GM13976 (cell line): ENCODE measurements at regions not wholly inside any gene's neighbourhood (a gene's known extent, or its start where the extent isn't known, plus 50 kb on each side); places are given as distances from the start of the nearest gene placed in this dataset.
"Not testable (repeated sequence)": the region's sequence is repeated elsewhere in the genome, so short reads cannot be mapped to it uniquely, and the experiment has no call there.

Source experiments
- DNase-seq: peaks from one replicate; pipeline ENCODE4 v3.0.0; 2012; ENCODE audit warnings: low spot score
- in situ Hi-C: fragments of 300-500 bp; cut with MboI; formaldehyde crosslinking; loops from one replicate; pipeline ENCODE4 v1.12.0; 2022; ENCODE audit warnings: low sequenced_read_pairs, mixed read lengths, inconsistent platforms; ENCODE audit not compliant: unreplicated experiment
- TF ChIP-seq, protein P1 (sequence below): IDR thresholded peaks from 2 replicates; pipeline ENCODE4 v1.5.1; 2012; ENCODE audit warnings: borderline replicate concordance, mild to moderate bottlenecking; ENCODE audit not compliant: insufficient read depth; ENCODE audit errors: extremely low read depth, missing control alignments, control extremely low read depth

- no peak for DNase-seq
- in situ Hi-C loops, result no loop called here
These were observed 202.3 kb upstream of the GALNT2 start for GRCh38 chr1:229864686-229865230.

DNA sequence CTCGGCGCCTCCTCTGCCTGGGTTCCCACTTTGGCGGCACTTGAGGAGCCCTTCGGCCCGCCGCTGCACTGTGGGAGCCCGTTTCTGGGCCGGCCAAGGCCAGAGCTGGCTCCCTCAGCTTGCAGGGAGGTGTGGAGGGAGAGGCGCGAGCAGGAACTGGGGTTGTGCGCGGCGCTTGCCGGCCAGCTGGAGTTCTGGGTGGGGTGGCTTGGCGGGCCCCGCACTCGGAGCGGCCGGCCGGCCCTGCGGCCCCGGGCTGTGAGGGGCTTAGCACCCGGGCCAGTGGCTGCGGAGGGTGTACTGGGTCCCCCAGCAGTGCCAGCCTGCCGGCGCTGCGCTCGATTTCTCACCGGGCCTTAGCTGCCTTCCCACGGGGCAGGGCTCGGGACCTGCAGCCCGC lies 201.7 kb upstream of the GALNT2 start:
- DNase-seq, in situ Hi-C loops: not testable (repeated sequence)

More at GRCh38 chr1:229864686-229865230, 202.3 kb upstream of the GALNT2 start:
- TF ChIP-seq, protein P1, sequence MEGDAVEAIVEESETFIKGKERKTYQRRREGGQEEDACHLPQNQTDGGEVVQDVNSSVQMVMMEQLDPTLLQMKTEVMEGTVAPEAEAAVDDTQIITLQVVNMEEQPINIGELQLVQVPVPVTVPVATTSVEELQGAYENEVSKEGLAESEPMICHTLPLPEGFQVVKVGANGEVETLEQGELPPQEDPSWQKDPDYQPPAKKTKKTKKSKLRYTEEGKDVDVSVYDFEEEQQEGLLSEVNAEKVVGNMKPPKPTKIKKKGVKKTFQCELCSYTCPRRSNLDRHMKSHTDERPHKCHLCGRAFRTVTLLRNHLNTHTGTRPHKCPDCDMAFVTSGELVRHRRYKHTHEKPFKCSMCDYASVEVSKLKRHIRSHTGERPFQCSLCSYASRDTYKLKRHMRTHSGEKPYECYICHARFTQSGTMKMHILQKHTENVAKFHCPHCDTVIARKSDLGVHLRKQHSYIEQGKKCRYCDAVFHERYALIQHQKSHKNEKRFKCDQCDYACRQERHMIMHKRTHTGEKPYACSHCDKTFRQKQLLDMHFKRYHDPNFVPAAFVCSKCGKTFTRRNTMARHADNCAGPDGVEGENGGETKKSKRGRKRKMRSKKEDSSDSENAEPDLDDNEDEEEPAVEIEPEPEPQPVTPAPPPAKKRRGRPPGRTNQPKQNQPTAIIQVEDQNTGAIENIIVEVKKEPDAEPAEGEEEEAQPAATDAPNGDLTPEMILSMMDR, result no peak

DNA sequence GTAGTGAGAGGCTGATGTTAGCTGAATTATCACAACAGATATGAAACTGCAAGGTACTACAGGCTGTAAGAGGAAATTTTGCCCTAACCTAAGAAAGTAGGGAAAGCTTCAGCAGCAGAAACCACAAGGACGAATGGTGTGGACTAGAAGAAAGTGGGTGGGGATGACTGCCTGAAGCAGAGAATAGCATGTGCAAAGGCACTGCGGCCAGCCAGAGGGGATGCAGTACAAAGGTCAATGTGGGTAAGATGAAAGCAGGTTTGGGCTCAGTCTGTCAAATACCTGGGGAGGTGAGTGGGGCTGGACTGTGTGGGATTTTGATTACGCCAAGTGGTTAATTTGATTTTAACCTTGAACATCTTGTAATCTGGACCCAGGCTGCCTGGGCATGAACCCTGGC lies 199.3 kb upstream of the GALNT2 start:
- in situ Hi-C loops, result no loop called here
- TF ChIP-seq, protein P1, result no peak
- no peak for DNase-seq

- TF ChIP-seq, protein P1, result no peak
- in situ Hi-C loops, result no loop called here
- DNase-seq, result no peak
These were observed 197.8 kb upstream of the GALNT2 start for GRCh38 chr1:229869240-229869639.

DNA sequence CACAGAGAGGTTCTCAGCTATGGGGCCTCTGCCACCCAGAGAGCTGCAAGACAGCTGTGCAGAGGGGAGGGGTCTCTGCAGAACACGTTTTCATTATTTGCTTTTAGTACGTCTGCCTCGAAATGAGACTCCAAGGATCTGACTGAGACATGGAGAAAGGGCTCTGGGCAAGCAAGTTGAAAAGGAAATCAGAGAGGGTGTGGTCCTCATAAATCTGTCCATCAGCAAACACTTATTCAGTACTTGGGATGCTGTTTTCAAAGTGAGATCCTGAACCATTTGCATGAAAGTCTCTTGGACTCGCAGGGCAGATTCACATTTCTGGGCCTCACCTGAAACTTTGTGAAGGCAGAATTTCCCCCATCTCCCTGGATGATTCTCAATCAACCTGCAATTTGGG lies 197.4 kb upstream of the GALNT2 start:
- in situ Hi-C loops, result no loop called here
- TF ChIP-seq, protein P1, result no peak
- DNase-seq, result no peak

GRCh38 chr1:229870381-229870780 lies 196.7 kb upstream of the GALNT2 start:
- in situ Hi-C loops, result no loop called here
- no peak for DNase-seq

GRCh38 chr1:229871078-229871676 lies 195.9 kb upstream of the GALNT2 start:
- no peak for DNase-seq
- TF ChIP-seq, protein P1, result no peak
- in situ Hi-C loops, result no loop called here

More at GRCh38 chr1:229870381-229870780, 196.7 kb upstream of the GALNT2 start:
- TF ChIP-seq, protein P1, result no peak
